T-helper 2 cell treated with Interferon-gamma antibody and Interleukin-4, amounts not matched to agents 100 ng/mL and 5 ng/mL, for 36 hours (primary cell): ENCODE measurements at regions not wholly inside any gene's neighbourhood (a gene's known extent, or its start where the extent isn't known, plus 50 kb on each side); places are given as distances from the start of the nearest gene placed in this dataset.

Experiments used
- intact Hi-C: fragments of 100-400 bp; cut with micrococcal nuclease; formaldehyde crosslinking; loops from one replicate; pipeline ENCODE4 v1.15.1; 2023

DNA sequence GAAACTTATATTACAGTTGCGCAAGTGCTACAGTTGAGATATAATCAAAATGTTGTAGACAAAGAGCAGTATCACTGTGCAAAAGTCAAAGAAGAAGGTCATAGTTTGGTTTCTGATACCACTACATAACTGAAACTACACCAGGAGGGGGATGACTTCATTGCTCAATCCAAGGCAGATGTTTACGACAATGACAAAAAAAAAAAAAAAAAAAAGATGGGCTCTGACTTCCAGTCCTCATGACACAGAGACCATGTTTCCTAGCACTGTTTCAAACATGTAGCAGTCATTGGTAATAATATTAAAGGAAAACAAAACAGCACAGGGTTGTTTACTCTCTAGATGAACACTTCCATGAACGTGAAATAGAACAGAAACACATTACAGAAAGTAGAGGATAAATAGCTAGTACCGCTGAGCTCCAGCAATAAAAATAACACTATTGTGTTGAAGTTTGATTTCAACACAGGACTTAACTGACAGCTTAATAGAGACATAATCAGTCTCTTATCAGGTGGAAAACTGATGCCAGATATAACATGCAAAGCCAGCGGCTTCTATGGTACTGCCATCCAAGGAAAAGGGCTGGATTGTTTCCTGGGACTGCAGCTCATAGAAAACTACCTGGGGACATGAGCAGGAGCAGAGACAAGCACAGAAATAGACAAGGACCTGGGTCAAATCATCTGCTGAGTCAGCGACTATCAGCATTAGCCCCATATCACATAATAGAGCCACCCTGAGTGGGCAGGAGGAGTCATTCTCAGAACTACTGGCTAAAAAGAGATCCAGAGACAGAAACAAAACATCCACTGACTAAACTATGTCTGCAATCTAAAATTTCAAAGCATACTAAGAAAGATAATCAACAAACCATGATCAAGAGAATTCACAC is 463.6 kb upstream of the SOX9 start:
- intact Hi-C loops, result no loop called here

GRCh38 chr17:71658996-71659395 is 461.8 kb upstream of the SOX9 start:
- intact Hi-C loops, result no loop called here

- intact Hi-C loops, result no loop called here
These were observed 456.0 kb upstream of the SOX9 start for GRCh38 chr17:71664861-71665260.

DNA sequence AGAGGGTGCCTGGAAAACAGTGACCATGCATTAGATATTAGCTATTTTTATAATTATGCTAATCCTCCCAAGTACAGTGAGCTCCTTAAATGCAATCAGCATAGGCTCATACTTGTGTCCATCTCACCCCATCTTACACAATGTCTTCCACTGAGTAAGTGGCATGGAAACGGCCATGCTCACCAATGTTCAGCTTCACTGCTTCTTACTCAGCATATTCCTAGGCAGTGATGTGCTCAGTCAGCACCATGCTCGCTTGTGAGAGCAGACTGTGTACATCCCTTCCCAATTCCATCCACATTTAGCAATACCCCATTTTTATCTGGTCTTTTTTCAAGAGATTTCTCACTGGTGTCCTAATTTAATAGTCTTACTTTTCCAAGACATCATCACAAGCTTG is 454.8 kb upstream of the SOX9 start:
- intact Hi-C loops, result no loop called here

- intact Hi-C loops, result no loop called here
These were observed 453.2 kb upstream of the SOX9 start for GRCh38 chr17:71667661-71668060.

- intact Hi-C loops, result no loop called here
These were observed 452.0 kb upstream of the SOX9 start for GRCh38 chr17:71668807-71669206.

DNA sequence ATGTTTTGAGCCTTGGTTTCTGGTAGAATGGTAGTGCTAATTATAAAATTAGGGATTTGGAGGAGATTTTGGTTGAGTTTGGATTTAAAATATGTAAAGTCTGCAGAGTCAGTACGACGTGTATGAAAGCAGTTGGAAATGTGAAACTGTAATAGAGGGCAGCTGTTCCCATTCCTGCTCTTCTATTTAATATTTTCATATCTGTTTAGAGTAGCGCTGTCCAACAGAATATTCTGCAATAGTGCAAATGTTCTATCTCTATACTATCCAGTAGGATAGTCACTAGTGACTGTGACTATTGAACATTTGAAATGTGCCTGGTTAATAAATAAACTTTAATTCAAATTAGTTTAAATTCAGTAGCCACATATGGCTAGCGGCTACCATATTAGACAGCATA is 443.4 kb upstream of the SOX9 start:
- intact Hi-C loops, result no loop called here

- intact Hi-C loops, result no loop called here
These were observed 441.0 kb upstream of the SOX9 start for GRCh38 chr17:71679832-71680231.

DNA sequence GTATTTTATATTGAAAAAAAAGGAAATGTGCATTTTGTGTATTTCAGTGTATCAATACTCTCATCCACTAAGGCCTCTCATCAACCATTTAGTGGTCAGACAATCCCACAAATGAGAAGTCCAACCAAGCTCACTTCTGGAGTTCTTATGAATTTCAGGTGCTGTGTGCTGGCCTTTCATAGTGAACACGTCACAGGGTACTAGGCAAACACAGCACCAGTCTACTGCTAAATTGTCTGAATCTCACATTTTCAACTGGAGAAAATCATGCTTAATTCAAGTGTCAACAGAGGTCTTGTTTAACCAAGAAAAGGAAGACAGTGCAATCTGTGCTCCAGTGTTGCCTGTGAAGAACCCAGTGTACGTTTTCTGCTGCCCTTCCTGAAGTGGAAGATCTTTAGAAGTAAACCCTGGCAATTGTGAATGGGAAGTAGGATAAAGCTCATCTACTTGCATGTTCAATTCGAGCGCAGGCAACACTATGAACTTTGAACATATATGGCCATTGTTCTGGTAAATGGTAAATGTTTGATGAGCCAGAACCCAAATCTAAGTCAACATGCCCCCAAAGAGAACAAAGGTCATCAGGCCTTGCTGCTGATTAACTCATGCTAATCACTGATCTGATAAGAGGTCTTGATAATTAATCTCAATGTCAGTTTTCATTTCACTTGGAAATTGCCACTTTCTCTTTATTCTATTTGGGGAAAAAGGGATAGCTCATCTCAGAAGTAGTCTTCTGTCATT is 439.2 kb upstream of the SOX9 start:
- intact Hi-C loops, result no loop called here

DNA sequence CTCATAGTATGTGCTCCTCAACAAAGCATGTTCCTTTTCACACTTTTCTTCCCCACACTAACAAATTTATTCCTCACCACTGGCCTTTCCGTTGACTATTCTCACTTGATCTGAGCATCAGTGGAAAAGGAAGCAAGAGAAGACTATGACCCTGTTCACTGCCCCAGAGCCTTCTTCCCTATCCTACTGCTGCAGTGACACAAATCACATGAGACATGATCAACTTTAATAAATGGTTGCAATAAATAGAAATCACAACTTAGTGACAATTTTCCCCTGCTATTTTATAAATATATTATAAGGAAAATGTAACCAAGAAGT is 438.7 kb upstream of the SOX9 start:
- intact Hi-C loops, result no loop called here

DNA sequence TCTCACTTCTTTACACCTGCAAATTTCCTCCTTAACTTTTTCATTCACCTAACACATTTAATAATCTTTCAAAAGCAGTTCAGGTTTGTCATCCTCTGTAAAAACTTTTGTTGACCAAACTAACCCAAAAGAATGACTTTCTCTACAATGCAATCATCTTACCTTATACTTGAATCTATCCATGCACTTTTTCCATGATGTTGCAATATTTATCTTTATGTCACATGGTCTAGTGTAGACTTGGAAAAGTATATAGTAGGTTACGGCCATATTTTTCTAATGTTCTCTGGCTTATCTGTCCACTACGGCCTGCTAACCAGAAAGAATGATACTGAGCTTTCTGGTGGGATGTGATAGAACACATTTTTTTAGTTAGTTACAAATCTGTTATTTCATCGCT is 431.0 kb upstream of the SOX9 start:
- intact Hi-C loops, result no loop called here

DNA sequence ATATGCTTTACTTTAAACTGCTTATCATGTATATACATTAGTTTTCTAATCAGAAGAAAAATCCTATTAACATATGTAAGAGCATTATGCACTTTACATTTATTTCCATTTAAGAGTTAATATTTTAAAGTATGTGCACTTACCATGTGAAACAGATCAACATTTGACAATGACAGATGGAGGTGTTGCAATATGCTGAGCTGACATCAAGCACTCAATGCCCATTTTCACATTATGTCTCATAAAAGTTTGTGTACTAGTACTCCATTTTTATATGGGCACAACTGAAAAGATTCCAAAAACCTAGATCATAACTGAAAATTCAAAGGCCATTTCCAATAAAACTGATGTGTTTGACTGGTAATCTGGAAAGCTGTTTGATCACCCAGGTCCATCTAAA is 420.9 kb upstream of the SOX9 start:
- intact Hi-C loops, result no loop called here

DNA sequence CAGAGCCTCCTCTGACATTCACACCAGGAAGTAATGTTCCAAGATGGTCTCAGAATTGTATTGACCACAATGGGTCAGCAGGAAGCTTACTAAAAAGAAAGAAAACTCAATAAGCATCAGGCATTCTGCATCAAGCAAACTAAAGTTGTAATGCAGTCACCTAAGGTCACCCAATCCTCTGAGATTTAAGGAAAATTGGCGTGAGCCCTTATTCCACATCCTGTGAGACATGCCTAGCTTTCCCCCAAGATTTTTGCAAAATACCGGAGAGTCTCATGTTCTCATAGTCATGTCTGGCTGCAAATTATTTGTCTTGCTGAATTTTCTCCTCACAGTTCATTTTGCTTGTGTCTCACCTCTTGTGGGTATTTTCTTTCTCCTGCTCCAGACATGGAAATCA is 417.1 kb upstream of the SOX9 start:
- intact Hi-C loops, result no loop called here

DNA sequence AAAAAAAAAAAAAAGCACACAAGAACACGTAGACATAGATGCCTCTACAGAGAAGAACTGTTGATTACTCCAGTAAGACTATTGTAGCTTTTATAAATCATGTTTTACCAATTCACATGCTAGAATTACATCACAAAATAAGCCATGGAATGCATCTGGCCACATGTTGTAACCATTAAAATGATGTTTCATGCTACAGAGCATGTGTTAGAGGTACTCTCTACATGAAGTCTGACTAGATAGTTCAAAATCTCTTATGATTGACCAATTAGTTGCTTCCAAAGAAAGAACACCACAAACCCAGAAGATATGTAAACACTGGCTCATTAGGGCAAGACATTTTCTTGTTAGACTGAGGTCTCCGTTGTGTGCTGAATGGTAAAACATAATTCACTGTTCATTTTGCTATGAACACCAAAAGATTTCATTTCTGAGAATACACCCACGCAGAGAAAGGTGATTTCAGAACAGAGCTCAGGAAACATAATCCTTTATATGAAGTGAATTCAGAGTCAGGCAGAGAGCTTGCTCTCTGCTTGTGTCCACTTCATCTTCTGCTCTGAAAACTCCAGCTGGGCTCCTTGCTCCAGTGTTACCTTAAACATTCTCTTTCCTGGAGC is 411.4 kb upstream of the SOX9 start:
- intact Hi-C loops, result no loop called here

DNA sequence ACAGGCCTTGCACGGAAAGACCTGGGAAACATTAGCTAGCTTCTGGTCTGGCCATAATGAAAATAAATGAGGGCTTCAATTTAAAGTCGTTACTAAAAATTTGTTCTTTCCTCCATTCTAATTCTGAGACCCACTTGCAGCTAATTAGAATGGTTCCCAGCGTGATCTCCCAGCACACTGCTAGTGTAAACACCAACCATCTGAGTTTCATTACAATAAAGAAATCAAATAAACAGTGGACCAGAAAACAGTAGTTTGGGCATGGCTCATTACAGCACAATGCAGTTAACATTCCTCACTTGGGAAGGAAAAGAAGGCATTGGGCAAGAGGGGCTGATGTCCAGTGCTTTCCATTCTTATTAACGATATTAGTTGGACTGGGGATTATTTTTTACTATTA is 410.9 kb upstream of the SOX9 start:
- intact Hi-C loops, result no loop called here

DNA sequence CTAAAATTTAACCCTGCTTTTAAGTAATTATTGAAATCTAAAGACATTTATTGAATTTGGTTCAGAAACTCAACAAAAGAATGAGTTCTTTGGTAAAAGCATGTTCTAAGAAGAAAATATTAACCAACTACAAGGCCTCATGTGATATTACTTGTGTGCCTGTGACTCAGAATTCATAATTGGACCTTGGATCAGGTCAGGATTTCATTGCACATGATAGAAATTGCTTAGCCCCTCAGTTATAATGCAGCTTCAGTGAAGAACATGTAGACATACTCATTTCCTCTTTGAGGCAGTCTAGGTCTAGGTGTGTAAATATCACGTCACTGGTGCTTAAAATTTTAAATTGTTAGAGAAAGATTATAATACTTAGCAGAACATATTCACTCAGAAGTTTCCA is 410.0 kb upstream of the SOX9 start:
- intact Hi-C loops, result no loop called here

DNA sequence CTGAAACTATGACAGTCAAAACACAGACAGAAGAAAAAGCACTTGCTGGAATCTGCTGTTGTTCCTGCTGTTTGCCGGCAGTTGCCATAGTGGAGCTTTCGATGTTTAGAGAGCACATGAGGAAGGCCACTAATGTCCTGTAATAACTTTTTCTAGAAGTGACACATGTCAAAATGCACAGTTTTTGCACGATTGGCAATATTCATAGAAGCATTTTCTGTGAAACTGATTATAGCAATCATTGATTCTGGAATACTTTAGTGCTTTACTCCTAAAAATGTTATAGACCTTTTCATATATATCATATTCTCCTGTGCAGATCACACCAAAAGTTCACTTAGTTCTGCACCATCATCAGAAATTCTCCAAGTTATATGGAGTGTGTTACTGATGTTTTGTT is 407.0 kb upstream of the SOX9 start:
- intact Hi-C loops, result no loop called here

DNA sequence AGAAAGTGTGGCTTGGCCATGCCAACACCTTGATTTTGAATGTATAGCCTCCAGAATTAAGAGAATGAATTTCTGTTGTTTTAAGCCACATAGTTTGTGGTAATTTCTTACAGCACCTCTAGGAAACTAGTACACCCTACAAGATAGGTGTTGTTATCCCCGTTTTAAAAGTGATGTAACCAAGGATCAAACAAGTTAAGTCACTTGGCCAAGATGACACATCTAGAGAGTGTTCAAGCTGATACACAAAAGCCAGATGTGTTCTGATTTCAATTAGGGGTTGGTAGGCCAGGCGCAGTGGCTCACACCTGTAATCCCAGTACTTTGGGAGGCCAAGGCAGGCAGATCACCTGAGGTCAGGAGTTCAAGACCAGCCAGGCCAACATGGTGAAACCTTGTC is 396.5 kb upstream of the SOX9 start:
- intact Hi-C loops, result no loop called here

GRCh38 chr17:71725811-71726210 is 395.0 kb upstream of the SOX9 start:
- intact Hi-C loops, result no loop called here

DNA sequence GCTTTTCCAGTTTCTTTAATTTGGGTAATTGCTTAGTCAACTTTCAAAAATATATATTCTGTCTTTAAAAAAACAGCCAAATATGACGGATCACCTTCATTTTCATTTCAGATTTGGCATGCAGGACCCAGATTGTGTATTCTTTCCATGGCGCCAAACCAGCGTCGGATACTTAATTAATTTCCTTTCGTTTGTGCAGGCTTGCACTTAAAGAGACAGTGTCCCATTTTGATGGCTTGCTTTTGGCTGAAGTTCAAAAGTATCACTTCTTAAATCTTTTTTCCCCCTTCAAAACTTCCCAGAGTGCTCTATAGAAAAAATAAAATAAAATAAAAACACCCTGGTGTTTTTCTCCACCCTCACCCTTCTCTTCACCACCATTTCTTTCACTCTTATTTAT is 394.5 kb upstream of the SOX9 start:
- intact Hi-C loops, result no loop called here

DNA sequence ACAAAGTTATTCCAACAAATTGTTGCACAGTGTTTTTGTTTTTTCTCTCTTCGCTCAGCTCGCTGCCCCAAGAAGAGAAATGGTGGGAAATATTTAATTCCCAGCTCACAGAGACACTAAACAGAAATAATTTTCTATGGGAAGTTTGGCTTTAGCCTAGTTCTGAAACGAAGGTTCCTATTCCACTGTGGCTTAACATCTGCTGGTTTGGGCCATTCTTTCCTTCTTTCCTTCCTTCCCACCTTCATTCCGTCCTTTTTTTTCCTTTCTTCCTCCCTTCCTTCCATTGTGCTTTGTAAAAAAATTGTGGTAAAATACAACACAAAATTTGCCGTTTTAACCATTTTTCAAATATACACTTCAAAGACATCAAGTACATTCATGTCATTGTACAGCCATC is 393.5 kb upstream of the SOX9 start:
- intact Hi-C loops, result no loop called here

DNA sequence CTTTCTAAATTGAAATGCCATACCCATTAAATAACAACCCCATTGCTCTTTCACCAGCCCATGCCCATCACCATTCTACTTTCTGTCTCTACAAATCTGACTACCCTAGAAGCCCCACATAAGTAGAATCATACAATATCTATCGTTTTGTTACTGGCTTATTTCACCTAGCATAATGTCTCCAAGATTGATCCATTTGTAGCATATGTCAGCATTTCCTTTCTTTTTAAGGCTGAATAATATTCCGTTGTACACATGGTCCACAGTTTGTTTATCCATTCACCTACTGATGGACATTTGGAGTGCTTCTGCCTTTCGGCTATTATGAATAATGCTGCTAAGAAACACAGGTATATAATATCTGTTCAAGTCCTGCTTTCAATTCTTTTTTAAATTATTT is 393.1 kb upstream of the SOX9 start:
- intact Hi-C loops, result no loop called here

DNA sequence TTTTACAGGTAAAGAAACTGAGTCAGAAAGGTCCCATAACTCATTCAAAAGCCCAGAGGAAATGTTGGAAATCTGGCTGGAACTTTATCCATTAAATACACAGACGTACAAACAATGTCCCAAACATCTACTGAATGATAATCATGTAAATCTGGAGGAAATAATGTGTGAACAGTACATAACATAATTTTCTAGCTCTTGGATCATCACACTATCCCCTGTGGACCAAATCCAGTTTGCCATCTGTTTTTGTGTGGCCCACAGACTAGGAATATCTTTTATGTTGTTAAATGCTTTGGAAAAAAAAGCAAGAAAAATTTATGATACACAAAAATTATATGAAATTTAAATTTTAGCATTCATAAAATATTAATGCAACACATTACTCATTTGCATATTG is 389.9 kb upstream of the SOX9 start:
- intact Hi-C loops, result no loop called here
